ENCODE measurements at regions not wholly inside any gene's neighbourhood (a gene's known extent, or its start where the extent isn't known, plus 50 kb on each side); places are given as distances from the start of the nearest gene placed in this dataset.

- no peak for TF ChIP-seq JUND (IDR thresholded peaks at IDR 0.05; ENCODE audit: low read length)
- TF ChIP-seq CTCF (IDR thresholded peaks at IDR 0.05; ENCODE audit: control extremely low read depth in 1 of 3, insufficient read depth in 1 of 3, low read depth in 1 of 3, low read length in 3 of 3), result no peak
Measured at GRCh38 chr9:78892182-78892581, 595.3 kb downstream of the PSAT1 start.
